Fibroblast of villous mesenchyme (primary cell): ENCODE measurements at regions not wholly inside any gene's neighbourhood (a gene's known extent, or its start where the extent isn't known, plus 50 kb on each side); places are given as distances from the start of the nearest gene placed in this dataset.

Source experiments
- DNase-seq: peaks from one replicate; pipeline ENCODE4 v3.0.0-alpha.2; 2010; ENCODE audit warnings: low read depth
- H3K4me3 ChIP-seq: 2 replicates; pipeline ENCODE4 v1.5.1; 2011; ENCODE audit warnings: low read depth, mild to moderate bottlenecking, low read length
- CTCF ChIP-seq: IDR thresholded peaks from 2 replicates; pipeline ENCODE4 v1.5.1; 2012; ENCODE audit warnings: low read depth, mild to moderate bottlenecking, low read length; ENCODE audit not compliant: insufficient read depth

GRCh38 chr17:69812240-69812837, 262.7 kb upstream of the KCNJ16 start:
- no peak overlapping the region for H3K4me3 ChIP-seq
- peak; percentile 22 for DNase-seq
- TF ChIP-seq CTCF: no peak

- no peak for DNase-seq
- no peak for TF ChIP-seq CTCF
- H3K4me3 ChIP-seq: no peak overlapping the region
Observed at GRCh38 chr17:69814031-69814430, 261.0 kb upstream of the KCNJ16 start.

- TF ChIP-seq CTCF: no peak
- DNase-seq: no peak
- H3K4me3 ChIP-seq: no peak overlapping the region
Observed at GRCh38 chr17:69815406-69815805, 259.6 kb upstream of the KCNJ16 start.

GRCh38 chr17:69818467-69818866, 256.6 kb upstream of the KCNJ16 start:
- no peak for TF ChIP-seq CTCF
- H3K4me3 ChIP-seq: no peak overlapping the region
- peak; percentile 65 for DNase-seq

GRCh38 chr17:69819316-69820087, 255.5 kb upstream of the KCNJ16 start:
- no peak for TF ChIP-seq CTCF
- DNase-seq: peak; percentile 65
- no peak overlapping the region for H3K4me3 ChIP-seq

- TF ChIP-seq CTCF: no peak
- no peak overlapping the region for H3K4me3 ChIP-seq
- no peak for DNase-seq
Observed at GRCh38 chr17:69820876-69821473, 254.1 kb upstream of the KCNJ16 start.
